ENCODE measurements at regions not wholly inside any gene's neighbourhood (a gene's known extent, or its start where the extent isn't known, plus 50 kb on each side); places are given as distances from the start of the nearest gene placed in this dataset.

DNA sequence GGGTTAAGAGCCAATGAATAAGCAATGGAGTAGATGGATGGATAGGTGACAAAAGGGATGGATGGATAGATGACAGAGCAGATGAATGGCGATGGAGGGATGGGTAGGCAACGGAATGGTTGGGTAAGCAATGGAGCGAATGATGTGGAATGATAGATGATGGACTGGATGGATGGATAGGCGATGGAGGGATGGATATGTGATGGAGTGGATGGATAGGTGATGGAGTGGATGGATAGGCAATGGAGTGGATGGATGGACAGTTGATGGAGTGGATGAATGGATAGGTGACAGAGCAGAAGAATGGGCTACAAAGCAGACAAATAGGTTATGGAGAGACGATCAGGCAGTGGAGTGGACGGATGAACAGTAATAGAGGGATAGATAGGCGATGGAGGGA lies 269.6 kb downstream of the TEX29 start:
- TF ChIP-seq, protein P1, sequence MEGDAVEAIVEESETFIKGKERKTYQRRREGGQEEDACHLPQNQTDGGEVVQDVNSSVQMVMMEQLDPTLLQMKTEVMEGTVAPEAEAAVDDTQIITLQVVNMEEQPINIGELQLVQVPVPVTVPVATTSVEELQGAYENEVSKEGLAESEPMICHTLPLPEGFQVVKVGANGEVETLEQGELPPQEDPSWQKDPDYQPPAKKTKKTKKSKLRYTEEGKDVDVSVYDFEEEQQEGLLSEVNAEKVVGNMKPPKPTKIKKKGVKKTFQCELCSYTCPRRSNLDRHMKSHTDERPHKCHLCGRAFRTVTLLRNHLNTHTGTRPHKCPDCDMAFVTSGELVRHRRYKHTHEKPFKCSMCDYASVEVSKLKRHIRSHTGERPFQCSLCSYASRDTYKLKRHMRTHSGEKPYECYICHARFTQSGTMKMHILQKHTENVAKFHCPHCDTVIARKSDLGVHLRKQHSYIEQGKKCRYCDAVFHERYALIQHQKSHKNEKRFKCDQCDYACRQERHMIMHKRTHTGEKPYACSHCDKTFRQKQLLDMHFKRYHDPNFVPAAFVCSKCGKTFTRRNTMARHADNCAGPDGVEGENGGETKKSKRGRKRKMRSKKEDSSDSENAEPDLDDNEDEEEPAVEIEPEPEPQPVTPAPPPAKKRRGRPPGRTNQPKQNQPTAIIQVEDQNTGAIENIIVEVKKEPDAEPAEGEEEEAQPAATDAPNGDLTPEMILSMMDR (IDR thresholded peaks at IDR 0.05): no peak
- no peak for TF ChIP-seq GABPA (IDR thresholded peaks at IDR 0.05; ENCODE audit: low read depth)
- TF ChIP-seq TEAD4 (IDR thresholded peaks at IDR 0.05; ENCODE audit: borderline replicate concordance, insufficient read depth): no peak
- TF ChIP-seq, protein P2, sequence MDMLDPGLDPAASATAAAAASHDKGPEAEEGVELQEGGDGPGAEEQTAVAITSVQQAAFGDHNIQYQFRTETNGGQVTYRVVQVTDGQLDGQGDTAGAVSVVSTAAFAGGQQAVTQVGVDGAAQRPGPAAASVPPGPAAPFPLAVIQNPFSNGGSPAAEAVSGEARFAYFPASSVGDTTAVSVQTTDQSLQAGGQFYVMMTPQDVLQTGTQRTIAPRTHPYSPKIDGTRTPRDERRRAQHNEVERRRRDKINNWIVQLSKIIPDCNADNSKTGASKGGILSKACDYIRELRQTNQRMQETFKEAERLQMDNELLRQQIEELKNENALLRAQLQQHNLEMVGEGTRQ (IDR thresholded peaks at IDR 0.05; ENCODE audit: borderline replicate concordance, low read depth, low read length): no peak
- TF ChIP-seq, protein P3, sequence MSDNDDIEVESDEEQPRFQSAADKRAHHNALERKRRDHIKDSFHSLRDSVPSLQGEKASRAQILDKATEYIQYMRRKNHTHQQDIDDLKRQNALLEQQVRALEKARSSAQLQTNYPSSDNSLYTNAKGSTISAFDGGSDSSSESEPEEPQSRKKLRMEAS (IDR thresholded peaks at IDR 0.05; ENCODE audit: low read depth): no peak
- TF ChIP-seq, protein P4, sequence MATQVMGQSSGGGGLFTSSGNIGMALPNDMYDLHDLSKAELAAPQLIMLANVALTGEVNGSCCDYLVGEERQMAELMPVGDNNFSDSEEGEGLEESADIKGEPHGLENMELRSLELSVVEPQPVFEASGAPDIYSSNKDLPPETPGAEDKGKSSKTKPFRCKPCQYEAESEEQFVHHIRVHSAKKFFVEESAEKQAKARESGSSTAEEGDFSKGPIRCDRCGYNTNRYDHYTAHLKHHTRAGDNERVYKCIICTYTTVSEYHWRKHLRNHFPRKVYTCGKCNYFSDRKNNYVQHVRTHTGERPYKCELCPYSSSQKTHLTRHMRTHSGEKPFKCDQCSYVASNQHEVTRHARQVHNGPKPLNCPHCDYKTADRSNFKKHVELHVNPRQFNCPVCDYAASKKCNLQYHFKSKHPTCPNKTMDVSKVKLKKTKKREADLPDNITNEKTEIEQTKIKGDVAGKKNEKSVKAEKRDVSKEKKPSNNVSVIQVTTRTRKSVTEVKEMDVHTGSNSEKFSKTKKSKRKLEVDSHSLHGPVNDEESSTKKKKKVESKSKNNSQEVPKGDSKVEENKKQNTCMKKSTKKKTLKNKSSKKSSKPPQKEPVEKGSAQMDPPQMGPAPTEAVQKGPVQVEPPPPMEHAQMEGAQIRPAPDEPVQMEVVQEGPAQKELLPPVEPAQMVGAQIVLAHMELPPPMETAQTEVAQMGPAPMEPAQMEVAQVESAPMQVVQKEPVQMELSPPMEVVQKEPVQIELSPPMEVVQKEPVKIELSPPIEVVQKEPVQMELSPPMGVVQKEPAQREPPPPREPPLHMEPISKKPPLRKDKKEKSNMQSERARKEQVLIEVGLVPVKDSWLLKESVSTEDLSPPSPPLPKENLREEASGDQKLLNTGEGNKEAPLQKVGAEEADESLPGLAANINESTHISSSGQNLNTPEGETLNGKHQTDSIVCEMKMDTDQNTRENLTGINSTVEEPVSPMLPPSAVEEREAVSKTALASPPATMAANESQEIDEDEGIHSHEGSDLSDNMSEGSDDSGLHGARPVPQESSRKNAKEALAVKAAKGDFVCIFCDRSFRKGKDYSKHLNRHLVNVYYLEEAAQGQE (IDR thresholded peaks at IDR 0.05; ENCODE audit: low read depth, low read length): no peak
- TF ChIP-seq POLR2AphosphoS5 (IDR thresholded peaks at IDR 0.05; ENCODE audit: low read depth, low read length): no peak
- TF ChIP-seq FOXM1 (IDR thresholded peaks at IDR 0.05; ENCODE audit: low read depth): no peak

Data from SK-N-SH (cell line).